HG02973 (cell line): ENCODE measurements at regions not wholly inside any gene's neighbourhood (a gene's known extent, or its start where the extent isn't known, plus 50 kb on each side); places are given as distances from the start of the nearest gene placed in this dataset.

Experiments used
- ATAC-seq: cut with Tn5 transposase; IDR thresholded peaks from one replicate; pipeline ENCODE4 v1.9.1; 2021; ENCODE audit warnings: moderate library complexity; ENCODE audit not compliant: unreplicated experiment

DNA sequence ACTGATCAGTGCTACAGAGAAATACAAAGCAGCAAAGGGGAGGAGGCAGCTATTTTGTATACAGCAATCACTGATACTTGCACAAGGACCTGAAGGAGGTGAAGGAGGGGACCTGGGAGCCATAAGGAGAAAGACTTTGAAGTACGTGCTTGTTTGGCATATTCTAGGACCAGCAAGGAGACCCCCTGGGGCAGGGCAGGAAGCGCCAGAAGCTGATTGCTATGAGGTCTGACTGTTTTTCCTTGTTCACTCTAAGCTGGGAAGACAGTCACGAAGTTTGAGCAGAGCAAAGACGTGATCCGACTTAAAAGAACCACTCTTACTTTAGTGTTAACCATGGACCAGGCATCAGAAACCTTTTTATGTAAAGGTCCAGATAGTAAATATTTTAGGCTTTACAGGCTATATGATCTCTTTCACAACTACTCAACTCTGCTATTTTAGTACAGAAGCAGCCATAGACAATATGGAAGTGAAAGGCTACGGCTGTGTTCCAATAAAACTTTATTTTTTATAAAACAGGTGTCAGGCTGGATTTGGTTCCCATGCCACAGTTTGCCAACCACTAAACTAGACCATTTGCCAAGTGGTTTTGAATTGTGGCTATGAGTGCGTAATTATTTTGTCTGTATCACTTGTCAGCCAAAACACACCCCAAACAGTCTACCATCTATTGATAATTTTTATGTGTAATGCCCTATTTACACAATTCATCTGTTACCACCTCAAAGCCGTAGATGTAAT is 217.9 kb downstream of the PRL start:
- no peak for ATAC-seq

DNA sequence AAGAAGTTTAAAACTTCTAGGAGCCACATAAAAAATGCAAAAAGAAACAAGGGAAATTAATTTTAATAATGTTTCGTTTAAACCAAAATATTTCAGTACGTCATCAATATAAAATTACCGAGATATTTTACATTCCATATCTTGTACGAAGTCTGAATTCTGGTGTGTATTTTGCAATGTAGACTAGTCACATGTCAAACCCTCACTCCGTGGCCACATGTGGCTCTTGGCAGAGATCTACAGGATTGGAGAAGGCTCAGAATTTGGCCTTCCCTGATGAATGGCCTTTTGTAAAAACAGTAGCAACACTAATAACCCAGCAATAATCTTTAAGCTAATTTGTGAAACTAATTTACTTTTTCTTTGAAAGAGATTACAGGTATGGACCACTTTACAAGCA is 217.1 kb downstream of the PRL start:
- ATAC-seq = no peak

DNA sequence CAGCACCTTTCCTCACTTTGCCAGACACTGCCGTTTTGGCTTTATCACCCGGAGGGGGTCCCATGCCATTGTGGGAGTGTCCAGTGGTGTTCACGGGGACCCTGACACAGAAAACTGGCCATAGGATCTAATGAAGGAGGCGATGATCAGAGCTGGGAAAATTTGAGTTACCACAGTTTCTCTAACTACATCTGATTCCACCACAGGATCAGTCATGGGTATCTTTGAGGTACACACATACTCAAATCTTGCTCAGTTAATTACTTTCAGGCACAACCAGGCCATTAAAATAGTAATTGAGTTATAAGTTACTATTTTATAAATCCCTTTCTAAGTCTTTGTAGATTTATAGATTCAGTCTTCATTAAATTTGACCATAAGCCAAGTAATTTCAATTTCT is 215.1 kb downstream of the PRL start:
- ATAC-seq = peak; percentile 81

DNA sequence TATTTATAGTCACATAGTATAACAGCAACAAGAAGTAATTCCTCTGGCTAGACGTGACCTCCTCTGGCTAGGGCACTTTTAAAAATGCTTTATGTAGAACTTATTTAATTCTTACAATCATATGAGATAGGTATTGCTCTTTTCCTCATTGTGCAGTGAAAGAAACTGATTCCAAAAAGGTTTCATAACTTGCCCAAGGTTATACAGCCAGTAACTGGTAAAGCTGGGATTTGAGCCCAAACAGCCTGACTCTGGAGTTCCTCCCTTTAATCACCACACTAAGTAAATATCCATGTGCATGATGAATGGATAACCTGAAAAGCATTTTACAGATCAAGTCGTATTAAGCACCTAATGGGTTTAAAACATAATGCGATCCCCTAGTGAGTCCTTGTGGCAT is 214.6 kb downstream of the PRL start:
- ATAC-seq = no peak

DNA sequence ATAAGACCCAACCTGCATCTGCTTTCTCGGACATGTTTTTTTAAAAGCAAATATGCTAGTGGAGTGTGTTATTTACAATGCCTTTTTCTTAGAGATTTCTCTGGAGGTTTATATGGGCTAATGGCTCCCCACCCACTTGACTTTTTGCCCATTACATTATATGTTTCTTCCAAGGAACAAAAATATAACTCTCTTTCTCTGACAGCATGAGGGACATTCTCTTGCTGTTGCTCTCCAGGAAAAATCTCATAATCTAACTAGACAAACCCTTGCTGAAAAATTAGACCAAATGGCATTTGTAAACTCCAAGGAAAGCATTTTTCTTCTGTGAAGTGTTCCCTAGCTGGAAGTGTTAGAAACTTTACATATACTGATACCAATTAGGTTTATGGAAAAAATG is 213.7 kb downstream of the PRL start:
- no peak for ATAC-seq

DNA sequence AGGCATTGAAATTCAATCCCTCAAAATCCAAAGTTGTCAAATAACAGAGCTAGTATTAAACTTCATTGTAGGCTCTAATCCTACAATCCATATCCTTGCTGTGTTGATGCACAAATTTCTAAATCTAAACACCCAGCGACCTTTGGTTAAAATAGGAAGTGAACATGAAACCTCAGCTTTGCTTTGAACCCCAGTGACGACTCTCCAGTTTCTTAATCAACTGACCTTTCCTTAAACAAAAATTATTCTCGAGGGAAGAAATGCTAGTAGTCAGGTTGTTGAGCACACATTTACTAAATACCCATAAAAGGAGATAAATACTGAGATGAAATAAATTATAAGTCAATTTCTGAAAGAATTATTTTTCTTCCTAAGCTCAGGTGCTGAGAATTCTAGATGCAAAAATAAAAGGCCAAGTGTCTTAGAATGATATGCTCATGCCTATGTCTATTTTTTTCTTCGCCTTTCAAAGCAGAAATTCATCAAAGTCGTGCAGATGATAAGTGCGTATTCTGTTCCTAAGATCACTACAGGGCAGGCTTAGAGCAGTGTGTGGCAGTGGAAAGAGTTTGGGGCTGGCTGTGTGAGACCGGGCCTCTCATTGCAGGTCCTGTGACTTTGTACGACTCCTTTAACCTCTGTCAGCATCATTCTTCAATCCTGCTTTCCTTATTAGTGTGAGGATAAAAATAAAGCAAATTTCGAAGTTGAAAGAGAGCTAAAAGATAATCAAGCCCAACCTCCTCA is 208.7 kb downstream of the PRL start:
- ATAC-seq = no peak

DNA sequence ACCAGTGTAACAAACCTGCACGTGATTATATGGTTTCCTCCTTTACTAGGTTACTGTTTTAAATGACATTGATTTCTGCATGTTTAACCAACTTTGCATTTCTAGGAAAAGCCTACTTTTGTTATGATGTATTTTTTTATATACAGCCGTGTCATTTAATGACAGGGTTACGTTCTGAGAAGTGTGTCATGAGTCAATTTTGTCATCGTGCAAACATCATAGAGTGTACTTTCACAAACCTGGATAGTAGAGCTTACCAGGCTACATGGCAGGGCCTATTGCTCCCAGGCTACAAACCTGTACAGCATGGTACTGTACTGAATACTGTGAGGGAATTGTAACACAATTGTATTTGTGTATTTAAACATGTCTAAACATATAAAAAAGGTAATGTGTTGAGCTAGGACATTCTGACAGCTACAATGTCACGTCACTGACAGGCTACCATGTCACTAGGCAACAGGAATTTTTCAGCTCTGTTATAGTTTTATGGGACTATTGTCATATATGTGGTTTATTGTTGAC is 205.3 kb downstream of the PRL start:
- no peak for ATAC-seq

DNA sequence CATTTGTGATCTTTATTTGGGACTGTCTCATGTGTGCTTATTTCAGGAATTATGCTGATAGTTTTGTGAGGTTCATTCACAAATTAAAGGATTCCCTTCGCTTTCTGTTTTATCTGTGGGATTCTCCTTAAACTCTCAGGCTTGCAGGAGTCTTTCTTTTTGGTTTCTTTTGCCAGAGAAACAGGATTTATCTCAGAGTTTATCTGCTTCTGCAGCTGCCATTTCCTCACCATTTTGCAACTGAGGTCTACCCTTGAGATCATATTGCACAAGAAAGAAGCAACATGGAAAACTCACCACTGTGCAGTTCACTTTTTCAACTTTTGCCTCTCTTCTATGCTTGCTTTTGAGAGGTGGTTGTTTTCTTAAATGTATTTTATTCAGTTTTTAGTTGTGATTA is 201.0 kb downstream of the PRL start:
- ATAC-seq = no peak

DNA sequence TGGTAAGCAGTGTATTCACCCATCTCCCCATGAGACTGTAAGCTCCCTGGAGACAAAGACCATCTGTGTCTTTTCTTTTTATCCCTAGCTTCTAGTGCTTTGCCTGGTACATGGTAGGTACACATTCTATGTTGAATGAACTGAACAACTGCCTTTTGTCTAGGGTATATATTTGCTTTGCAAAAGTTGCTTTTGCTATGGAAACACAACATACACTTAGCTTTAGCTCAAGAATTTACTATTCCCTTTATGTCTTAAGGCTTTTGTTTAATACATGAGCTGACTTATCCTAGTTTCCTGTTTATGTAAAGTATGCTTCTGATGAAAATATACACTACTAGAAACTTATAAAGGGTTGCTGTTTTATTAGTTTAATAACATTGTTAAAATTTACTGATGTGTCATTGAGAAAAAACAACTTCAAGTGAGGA is 198.2 kb downstream of the PRL start:
- ATAC-seq = no peak

DNA sequence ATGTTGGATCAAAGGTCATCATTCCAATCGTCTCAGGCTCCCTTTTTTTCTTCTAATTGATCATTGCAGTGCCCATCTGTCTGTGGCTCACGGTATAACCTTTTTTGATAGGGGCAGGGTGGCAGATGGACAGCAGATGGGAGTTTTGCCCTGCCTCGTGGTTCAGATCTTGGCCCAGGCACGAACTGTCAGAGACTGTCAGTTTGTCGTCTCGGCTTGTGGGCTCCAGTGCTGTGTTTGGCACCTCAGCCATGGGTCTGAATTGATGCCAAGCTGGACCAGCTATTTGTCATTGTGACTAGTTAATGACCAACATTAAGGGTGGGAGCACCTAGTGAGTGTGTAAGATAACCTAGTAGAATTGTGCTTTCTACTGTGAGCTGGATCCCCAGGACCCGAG is 197.6 kb downstream of the PRL start:
- ATAC-seq = no peak

DNA sequence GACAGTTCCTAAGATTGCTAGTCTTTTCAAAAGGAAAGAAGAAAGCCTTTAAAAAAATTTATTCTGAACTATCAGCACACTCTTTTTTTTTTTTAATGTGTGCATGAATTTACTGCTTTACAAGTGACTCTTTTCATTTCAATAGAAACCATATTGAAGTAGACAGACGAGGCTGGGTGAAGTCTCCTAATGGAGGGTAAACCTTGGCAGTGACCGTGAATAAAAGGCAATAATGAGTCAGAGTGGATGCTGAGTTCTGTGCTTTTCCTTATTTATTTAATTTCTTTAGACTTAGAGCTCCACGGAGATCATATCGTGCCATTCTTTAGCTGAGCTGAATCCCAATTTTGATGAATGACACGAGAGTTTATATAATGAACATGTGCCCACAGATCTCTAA is 196.9 kb downstream of the PRL start:
- no peak for ATAC-seq

DNA sequence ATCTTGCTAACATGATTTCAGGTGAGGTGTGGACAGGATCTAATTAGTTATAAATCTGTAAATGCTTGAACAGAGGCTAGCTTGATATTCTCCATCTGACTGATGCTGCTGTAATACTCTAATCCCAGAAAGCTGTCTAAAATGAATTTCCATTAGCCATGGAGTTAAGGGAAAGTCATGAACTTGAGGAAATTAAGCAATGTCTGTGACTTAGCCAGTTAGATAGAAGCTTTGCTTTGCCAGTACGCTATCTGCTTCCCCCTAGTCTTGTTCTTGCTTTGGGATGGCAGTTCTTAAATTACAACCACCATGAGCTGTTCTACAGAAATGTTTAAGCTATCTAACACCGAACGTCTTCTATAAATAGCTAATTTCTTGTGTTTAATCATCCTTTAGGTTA is 195.7 kb downstream of the PRL start:
- no peak for ATAC-seq

DNA sequence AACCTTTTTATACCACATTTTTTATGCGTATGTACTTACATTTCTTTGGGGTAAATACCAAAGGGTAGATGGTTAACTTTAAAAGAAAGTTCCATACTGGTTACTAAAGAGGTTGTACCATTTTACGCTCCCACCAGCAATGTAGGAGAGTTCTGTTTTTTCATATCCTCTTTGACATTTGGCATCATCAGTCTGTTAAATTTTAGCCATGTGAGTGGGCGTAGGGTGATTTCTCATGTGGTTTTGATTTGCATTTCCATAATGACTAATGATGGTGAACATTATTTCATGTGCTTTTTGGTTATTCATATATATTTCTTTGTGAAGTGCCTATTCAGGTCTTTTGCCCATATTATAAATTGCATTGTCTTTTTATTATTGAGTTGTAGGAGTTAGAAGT is 194.2 kb downstream of the PRL start:
- peak; percentile 89 for ATAC-seq

DNA sequence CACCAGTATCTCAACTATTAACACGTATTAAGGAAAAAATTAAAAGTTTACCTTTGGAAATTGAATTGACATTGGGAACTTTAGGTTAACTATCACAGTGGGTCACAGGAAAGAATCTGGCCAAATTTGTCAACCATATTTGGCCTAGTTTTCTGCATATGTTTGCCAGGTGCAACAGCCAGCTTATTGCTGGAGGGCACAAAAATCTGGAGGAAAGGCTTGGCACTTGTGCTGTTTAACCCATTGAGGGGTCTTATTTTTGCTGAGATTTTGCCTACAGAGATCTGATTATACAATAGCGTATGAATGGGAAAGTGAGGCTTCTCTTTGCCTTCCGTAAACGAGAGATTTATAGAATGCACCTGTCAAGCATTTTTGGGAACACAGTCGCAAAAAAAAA is 190.4 kb downstream of the PRL start:
- ATAC-seq = no peak

DNA sequence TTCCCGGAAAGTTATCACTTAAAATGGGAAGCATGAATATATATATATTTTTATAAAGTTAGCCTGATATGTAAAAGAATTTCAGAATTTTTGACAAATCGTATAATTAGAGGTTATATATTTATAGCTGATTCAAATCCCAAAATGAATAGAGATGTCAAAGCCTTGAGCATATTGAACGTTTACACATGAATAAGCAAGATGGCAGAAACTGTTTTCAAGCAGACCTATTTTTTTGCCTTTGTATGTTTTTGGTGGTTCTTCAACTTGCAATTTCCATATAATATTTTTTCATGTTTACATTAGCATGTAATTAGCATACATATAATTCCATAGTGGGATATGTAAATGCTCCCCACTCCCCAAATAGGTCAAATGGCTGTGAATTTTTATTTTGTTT is 189.9 kb downstream of the PRL start:
- no peak for ATAC-seq

DNA sequence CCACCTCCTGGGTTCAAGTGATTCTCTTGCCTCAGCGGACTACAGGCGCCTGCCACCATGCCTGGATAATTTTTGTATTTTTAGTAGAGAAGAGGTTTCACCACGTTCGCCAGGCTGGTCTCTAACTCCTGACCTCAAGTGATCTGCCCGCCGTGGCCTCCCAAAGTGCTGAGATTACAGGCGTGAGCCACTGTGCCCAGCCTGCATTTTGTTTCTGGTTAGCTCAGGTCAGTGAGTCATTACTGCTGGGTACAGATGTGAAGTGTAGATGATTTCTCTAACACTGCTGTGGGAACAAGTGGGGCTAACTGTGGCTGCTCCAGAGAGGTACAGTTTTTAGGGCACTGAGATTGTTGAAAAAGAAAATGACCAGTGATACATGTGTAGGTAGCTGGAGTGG is 188.6 kb downstream of the PRL start:
- ATAC-seq = no peak

DNA sequence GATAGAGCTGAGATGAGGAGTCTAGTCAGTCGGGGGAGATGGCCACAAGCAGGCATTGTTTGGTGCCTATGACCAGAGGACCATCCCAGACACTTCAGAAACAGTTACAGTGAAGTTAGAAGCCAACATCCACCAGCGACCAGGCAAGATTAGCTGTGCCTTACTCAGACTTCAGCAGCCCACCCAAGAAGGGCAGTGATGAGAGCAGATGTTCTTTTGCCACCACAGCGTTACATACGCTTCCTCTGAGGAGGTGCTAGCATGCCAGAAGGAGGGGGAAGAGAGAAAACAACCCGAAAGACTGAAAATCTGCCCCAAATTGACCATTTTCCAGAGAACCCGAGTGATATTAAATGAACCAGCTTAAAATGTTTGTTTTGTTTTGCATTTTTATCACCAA is 186.8 kb downstream of the PRL start:
- no peak for ATAC-seq

DNA sequence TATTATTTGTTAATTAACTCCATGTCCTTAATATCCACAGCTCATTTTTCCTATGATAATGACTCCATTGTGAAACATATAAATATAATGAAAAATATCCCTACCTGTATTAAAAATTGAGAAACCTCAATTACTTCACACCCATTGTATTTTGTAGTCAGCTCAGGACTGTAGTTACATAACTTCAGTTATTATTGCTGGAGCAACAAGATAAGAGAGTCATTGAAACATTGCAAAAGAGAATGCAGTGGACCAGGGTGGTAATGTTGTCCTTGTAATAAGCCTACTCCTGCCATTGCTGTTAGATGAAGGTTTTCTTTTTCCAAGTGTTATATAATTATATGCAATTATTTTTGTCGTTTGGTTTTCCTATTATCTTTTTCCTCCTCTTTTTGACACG is 184.4 kb downstream of the PRL start:
- ATAC-seq = no peak

DNA sequence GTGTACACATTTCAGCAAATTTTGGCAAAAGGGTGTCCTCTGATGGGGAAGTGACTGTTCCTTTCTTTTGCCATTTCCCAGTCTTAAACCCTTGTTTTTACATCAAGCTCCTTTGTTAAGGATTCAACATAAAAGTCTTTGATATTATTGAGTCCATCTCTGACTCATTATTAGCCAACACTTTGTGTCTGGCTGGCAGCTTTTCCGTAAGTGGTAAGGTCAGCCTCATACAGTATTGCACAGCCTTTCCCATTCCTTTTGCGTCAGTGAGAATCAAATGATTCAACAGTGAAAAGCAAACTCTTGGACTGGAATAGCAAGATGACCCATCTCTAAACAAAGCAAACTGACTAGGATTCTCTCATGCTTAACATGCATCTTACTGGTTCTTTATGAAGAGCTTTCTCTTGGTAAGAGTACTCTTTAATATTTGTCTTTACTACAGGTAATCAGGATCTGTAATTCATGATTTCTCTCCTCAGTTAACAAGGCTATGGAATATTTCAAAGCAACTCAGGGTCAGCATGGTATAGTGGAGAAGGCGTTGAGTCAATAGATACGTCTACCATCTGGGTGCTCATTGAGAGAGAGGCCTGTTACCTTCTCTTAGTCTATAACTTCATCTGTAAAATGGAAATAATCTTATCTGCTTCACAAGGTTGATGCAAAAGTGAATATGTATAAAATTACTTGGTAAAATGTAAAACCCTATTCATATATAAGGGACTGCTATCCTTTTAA is 183.6 kb downstream of the PRL start:
- ATAC-seq = no peak

DNA sequence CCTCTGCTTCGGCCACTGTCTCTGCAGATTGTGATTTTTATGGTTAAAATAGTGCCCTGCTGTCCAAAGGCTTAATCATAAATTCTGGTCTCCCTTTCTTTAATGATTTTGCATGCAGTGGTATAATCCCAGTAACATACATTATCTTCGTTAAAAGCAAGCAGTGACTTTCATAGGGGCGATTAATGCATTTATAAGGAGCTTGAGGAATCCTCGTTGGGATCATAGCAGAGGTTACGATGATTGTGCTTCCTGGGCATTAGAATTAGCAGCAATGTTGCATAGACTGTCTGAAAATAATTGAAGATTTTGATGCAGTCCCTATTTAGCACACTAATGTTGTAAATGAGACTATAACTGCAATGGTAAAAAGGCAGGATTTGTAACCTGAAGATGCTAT is 181.3 kb downstream of the PRL start:
- no peak for ATAC-seq

DNA sequence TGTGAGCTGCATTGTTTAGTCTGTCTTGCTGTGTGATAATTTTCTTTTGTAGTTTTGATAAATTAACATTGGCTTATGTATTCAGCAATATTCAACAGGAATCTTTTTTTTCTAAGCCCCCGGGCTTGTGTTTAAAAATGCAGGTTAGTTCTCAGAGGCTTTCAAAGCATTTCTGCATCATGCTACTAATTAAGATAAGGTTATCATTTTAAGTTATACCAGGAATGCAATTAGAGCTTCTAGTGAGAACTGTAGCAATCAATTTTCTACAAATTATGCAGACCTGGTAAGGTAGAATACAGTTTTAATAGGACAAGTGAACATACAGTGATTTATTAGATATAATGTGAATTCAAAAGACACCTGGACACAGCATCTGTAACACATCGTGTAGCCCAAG is 179.2 kb downstream of the PRL start:
- no peak for ATAC-seq

DNA sequence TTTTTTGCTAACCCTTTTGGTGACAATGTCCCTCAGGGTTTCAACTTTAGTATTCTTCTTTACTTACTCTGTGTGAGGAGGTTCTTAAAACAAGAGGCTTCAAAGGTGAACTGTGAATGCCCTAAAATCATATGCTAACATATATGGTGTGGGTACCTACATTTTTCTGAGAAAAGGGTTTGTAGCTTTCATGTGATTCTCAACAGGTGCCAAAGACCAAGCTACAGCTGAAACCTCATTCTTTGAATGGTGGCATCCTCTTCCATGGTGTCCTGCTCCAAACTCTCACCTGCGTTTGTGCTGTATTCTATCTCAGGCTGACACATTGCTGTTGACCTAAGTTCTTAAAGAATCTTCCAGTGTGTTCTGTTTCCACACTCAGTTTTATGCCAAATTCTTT is 177.3 kb downstream of the PRL start:
- ATAC-seq = no peak
